ENCODE measurements at regions not wholly inside any gene's neighbourhood (a gene's known extent, or its start where the extent isn't known, plus 50 kb on each side); places are given as distances from the start of the nearest gene placed in this dataset.

- no peaks in the 10 kb centered on the region for H3K9me1 ChIP-seq (replicated peaks; ENCODE audit: control insufficient read depth, extremely low read depth, insufficient read depth, low read length)
- H3K4me1 ChIP-seq (ENCODE audit: control insufficient read depth, extremely low read depth, insufficient read depth, low read length) = no peaks in the 10 kb centered on the region
- FAIRE-seq = peak; percentile 83
- ChIA-PET POLR2A (no interaction called here), CTCF (interaction anchor here (1.0 to 2.6 kb wide), 9 partner anchors 9 to 441 kb away, joined by 3 to 18 read pairs (median 5); no protein-coding TSS in a partner anchor)
- no peak overlapping the region for H3K4me2 ChIP-seq (ENCODE audit: insufficient read depth, low read length)
- no peaks in the 10 kb centered on the region for H3K9me3 ChIP-seq (replicated peaks; ENCODE audit: control insufficient read depth, insufficient read depth, low read length)
- H3K79me2 ChIP-seq (ENCODE audit: control insufficient read depth, insufficient read depth, low read length) = no peaks in the 10 kb centered on the region
- DNase-seq (ENCODE audit: low read depth, low spot score) = peak; percentile 43
- intact Hi-C loops (cut with micrococcal nuclease) (loop anchor here (1.0 to 2.0 kb wide), 4 partner anchors 250 to 441 kb away; no protein-coding TSS in a partner anchor), dilution Hi-C loops (cut with MboI; ENCODE audit: extremely low pct_ligation_motif_present, low sequenced_read_pairs) (no loop called here)
- TF ChIP-seq POLR2A (IDR thresholded peaks at IDR 0.05; ENCODE audit: low read depth, low read length) = no peak
- peak; percentile 42 to 49 for TF ChIP-seq CTCF (IDR thresholded peaks at IDR 0.05; ENCODE audit: extremely low read depth in 1 of 2, insufficient read depth in 1 of 2, low read depth in 1 of 2, low read length in 2 of 2)
- H3K36me3 ChIP-seq (ENCODE audit: control insufficient read depth in 2 of 2, extremely low read depth in 1 of 2, insufficient read depth in 2 of 2, low read length in 2 of 2) = no peaks in the 10 kb centered on the region
- no peaks in the 10 kb centered on the region for H3K27me3 ChIP-seq (ENCODE audit: control insufficient read depth in 2 of 2, insufficient read depth in 2 of 2, low read length in 2 of 2)
- H3K4me3 ChIP-seq (replicated peaks in 1 of 3; ENCODE audit: insufficient read depth in 1 of 3, low read depth in 1 of 3, low read length in 3 of 3) = no peak overlapping the region
- H3K9ac ChIP-seq (replicated peaks; ENCODE audit: extremely low read depth, insufficient read depth, low read length) = no peak overlapping the region
- H2AFZ ChIP-seq (ENCODE audit: low read depth, low read length) = no peak overlapping the region
- H4K20me1 ChIP-seq (replicated peaks; ENCODE audit: control insufficient read depth, extremely low read depth, insufficient read depth, low read length) = no peaks in the 10 kb centered on the region
- BruUV-seq (replicated peaks) = no TSS peak
- no peak overlapping the region for H3K27ac ChIP-seq (ENCODE audit: insufficient read depth, low read depth, low read length)
Measured at GRCh38 chr14:25150934-25151790, 101.2 kb upstream of the STXBP6 start.

- Histone ChIP-seq H3K79me2 (ENCODE audit: control insufficient read depth, insufficient read depth, low read length) (no peaks in the 10 kb centered on the region), H3K4me2 (ENCODE audit: insufficient read depth, low read length) (no peak overlapping the region), H2AFZ (ENCODE audit: low read depth, low read length) (no peak overlapping the region), H3K9me3 (replicated peaks; ENCODE audit: control insufficient read depth, insufficient read depth, low read length) (no peaks in the 10 kb centered on the region), H4K20me1 (replicated peaks; ENCODE audit: control insufficient read depth, extremely low read depth, insufficient read depth, low read length) (no peaks in the 10 kb centered on the region), H3K27me3 (ENCODE audit: control insufficient read depth in 2 of 2, insufficient read depth in 2 of 2, low read length in 2 of 2) (no peaks in the 10 kb centered on the region), H3K4me1 (ENCODE audit: control insufficient read depth, extremely low read depth, insufficient read depth, low read length) (no peaks in the 10 kb centered on the region), H3K4me3 (replicated peaks in 1 of 3; ENCODE audit: insufficient read depth in 1 of 3, low read depth in 1 of 3, low read length in 3 of 3) (no peak overlapping the region), H3K27ac (ENCODE audit: insufficient read depth, low read depth, low read length) (no peak overlapping the region), H3K36me3 (ENCODE audit: control insufficient read depth in 2 of 2, extremely low read depth in 1 of 2, insufficient read depth in 2 of 2, low read length in 2 of 2) (no peaks in the 10 kb centered on the region), H3K9me1 (replicated peaks; ENCODE audit: control insufficient read depth, extremely low read depth, insufficient read depth, low read length) (no peaks in the 10 kb centered on the region), H3K9ac (replicated peaks; ENCODE audit: extremely low read depth, insufficient read depth, low read length) (no peak overlapping the region)
- intact Hi-C loops (cut with micrococcal nuclease) = loop anchor here (1.0 to 2.0 kb wide), 2 partner anchors 250 to 415 kb away; no protein-coding TSS in a partner anchor
- POLR2A ChIA-PET = no interaction called here
- dilution Hi-C loops (cut with MboI; ENCODE audit: extremely low pct_ligation_motif_present, low sequenced_read_pairs) = no loop called here
- FAIRE-seq = no peak
- CTCF ChIA-PET = interaction anchor here (0.8 to 1.5 kb wide), 3 partner anchors 10 to 344 kb away, joined by 3 to 4 read pairs (median 3); no protein-coding TSS in a partner anchor
- no TSS peak for BruUV-seq (replicated peaks)
- TF ChIP-seq CTCF (IDR thresholded peaks at IDR 0.05; ENCODE audit: extremely low read depth in 1 of 2, insufficient read depth in 1 of 2, low read depth in 1 of 2, low read length in 2 of 2) = no peak
- no peak for TF ChIP-seq MAX (IDR thresholded peaks at IDR 0.05; ENCODE audit: insufficient read depth, insufficient read length)
- no peak for TF ChIP-seq EZH2 (IDR thresholded peaks at IDR 0.05; ENCODE audit: borderline replicate concordance, low read depth, low read length, severe bottlenecking)
- TF ChIP-seq FOS (IDR thresholded peaks at IDR 0.05; ENCODE audit: borderline replicate concordance, insufficient read depth, low read length) = no peak
- no peak for TF ChIP-seq GATA2 (IDR thresholded peaks at IDR 0.05; ENCODE audit: insufficient read depth, insufficient read length, low read depth, low read length)
- TF ChIP-seq MYC (IDR thresholded peaks at IDR 0.05; ENCODE audit: low read depth, low read length) = no peak
- no peak for TF ChIP-seq POLR2AphosphoS5 (IDR thresholded peaks at IDR 0.05; ENCODE audit: insufficient read depth, low read depth, low read length)
- no peak for TF ChIP-seq POLR2A (IDR thresholded peaks at IDR 0.05; ENCODE audit: low read depth, low read length)
- TF ChIP-seq JUN (IDR thresholded peaks at IDR 0.05; ENCODE audit: borderline replicate concordance, insufficient read depth, insufficient read length, low read depth) = no peak
- no peak for DNase-seq (ENCODE audit: low read depth, low spot score)
Measured at GRCh38 chr14:25150401-25150800, 100.5 kb upstream of the STXBP6 start.
